ENCODE measurements at regions not wholly inside any gene's neighbourhood (a gene's known extent, or its start where the extent isn't known, plus 50 kb on each side); places are given as distances from the start of the nearest gene placed in this dataset.
A peak's percentile ranks its signal among the peaks of the same experiment; 100 is the strongest.

- no peak for TF ChIP-seq CTCF (IDR thresholded peaks at IDR 0.05; ENCODE audit: low read depth, low read length, missing control alignments)
- no peak for DNase-seq (ENCODE audit: low read depth)
- no peak overlapping the region for H3K4me3 ChIP-seq (ENCODE audit: low read depth, low read length)
Observed at GRCh38 chr15:35301088-35301487, 216.0 kb upstream of the NANOGP8 start.

GRCh38 chr15:35299059-35299735 lies 214.1 kb upstream of the NANOGP8 start:
- no peak for TF ChIP-seq CTCF (IDR thresholded peaks at IDR 0.05; ENCODE audit: low read depth, low read length, missing control alignments)
- no peak for DNase-seq (ENCODE audit: low read depth)
- no peak overlapping the region for H3K4me3 ChIP-seq (ENCODE audit: low read depth, low read length)

GRCh38 chr15:35298509-35298908 lies 213.4 kb upstream of the NANOGP8 start:
- TF ChIP-seq CTCF (IDR thresholded peaks at IDR 0.05; ENCODE audit: low read depth, low read length, missing control alignments) = no peak
- H3K4me3 ChIP-seq (ENCODE audit: low read depth, low read length) = no peak overlapping the region
- no peak for DNase-seq (ENCODE audit: low read depth)

- no peak for TF ChIP-seq CTCF (IDR thresholded peaks at IDR 0.05; ENCODE audit: low read depth, low read length, missing control alignments)
- no peak overlapping the region for H3K4me3 ChIP-seq (ENCODE audit: low read depth, low read length)
- DNase-seq (ENCODE audit: low read depth) = no peak
Observed at GRCh38 chr15:35293353-35294130, 208.4 kb upstream of the NANOGP8 start.

GRCh38 chr15:35290301-35290721 lies 205.2 kb upstream of the NANOGP8 start:
- H3K4me3 ChIP-seq (ENCODE audit: low read depth, low read length) = no peak overlapping the region
- DNase-seq (ENCODE audit: low read depth) = no peak
- no peak for TF ChIP-seq CTCF (IDR thresholded peaks at IDR 0.05; ENCODE audit: low read depth, low read length, missing control alignments)

- no peak overlapping the region for H3K4me3 ChIP-seq (ENCODE audit: low read depth, low read length)
- peak; percentile 68 for TF ChIP-seq CTCF (IDR thresholded peaks at IDR 0.05; ENCODE audit: low read depth, low read length, missing control alignments)
- DNase-seq (ENCODE audit: low read depth) = peak; percentile 18
Observed at GRCh38 chr15:35289024-35289617, 204.0 kb upstream of the NANOGP8 start.
